GM19455 (cell line): ENCODE measurements at regions not wholly inside any gene's neighbourhood (a gene's known extent, or its start where the extent isn't known, plus 50 kb on each side); places are given as distances from the start of the nearest gene placed in this dataset.
A peak's percentile ranks its signal among the peaks of the same experiment; 100 is the strongest.

Source experiments
- ATAC-seq: cut with Tn5 transposase; IDR thresholded peaks from one replicate; pipeline ENCODE4 v1.9.1; 2021; ENCODE audit not compliant: unreplicated experiment

GRCh38 chr6:119626884-119627619 lies 277.5 kb upstream of the MAN1A1 start:
- ATAC-seq, result no peak

DNA sequence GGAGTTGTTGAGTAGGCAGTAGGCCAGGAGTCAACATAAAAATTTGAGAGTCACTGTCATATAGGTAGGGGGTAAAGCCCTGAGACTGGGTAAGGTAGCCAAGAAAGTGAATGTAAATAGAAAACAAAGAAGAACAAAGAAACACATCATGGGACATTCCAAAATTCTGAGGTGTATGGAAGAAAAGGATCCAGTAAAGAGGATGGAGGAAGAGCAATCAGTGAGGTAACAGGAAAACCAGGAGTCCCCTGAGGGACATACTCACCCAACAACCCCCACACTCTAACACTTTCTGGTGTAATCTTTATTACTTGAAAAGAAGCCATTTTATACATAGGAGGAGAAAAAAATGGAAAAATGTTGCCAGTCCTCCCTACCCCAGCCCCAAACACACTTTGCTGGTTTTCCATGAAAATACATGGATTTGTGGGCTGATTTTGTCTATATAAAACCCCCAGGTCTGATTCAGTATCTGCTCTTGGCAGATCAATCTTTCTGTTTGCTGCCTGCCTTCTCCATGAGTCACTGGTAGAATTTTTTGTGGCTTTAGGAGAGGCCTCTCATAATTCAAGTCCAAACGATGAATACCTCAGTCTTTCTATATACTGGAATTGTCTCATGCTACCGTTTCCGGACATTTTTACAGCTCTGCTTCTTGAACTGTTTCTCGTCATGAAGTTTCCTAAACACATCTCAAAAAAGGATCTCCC lies 271.4 kb upstream of the MAN1A1 start:
- ATAC-seq, result no peak

GRCh38 chr6:119614138-119614537 lies 264.6 kb upstream of the MAN1A1 start:
- no peak for ATAC-seq

DNA sequence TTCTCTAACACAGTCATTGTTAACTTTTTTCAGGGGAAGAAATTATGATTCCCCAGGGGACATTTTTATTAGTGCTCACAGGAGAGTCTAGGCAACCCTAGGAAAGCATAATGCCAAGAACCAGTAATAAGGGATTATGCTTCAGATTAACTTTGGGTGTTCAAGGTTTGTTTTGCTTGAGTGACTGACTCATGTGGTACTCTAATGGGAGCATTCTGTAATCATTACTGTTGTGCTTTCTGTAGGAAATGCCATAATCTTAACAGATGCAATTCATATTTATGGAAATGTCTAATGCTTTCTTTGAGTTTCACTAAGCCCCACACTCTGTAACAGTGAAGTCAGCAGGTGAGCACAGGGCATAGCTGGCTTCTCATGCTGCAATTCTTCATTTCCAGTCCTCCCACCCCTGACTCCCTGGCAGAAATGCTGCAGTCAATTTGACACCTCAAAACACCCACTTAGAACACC lies 263.4 kb upstream of the MAN1A1 start:
- no peak for ATAC-seq

- no peak for ATAC-seq
Measured at GRCh38 chr6:119612176-119612891, 262.8 kb upstream of the MAN1A1 start.

DNA sequence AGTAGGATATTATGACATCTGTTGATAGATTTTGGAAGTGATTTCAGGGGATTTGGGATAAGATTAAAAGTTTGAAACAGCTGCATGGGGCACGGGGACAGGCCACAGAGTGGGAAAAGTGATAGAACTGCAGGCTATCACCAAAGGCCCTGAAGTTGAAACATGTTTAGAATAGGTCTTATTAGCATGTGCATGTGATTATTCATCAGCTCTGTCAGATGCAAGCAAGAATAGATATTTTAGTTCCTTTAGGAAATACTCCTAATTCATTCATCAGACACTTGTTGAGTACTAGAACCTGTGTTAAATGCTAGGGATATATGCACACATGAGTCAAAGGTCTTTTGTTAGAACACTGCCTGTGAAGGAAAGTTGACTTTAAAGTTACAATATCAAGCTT lies 261.2 kb upstream of the MAN1A1 start:
- no peak for ATAC-seq

GRCh38 chr6:119610265-119610664 lies 260.7 kb upstream of the MAN1A1 start:
- ATAC-seq, result no peak

GRCh38 chr6:119609865-119610264 lies 260.3 kb upstream of the MAN1A1 start:
- no peak for ATAC-seq

DNA sequence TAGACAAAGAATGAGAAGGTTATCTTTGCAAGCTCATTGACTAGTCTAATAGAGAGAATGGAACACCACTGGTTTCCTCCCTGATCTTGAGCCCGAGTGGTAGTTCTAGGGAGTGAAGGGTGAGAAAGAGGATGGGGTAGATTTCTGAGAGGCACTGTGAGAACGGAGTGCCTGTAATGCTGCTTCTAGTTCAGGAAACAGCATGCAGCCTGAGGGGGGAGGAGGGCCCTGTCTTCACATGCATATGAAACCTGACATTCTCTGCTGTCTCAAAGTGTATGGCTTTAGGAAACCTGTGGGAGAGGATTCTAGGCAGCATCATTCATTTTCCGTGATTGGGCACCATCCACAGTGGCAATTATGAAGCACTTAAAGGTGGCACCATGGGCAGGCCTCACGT lies 259.4 kb upstream of the MAN1A1 start:
- no peak for ATAC-seq

- no peak for ATAC-seq
Measured at GRCh38 chr6:119604124-119604523, 254.6 kb upstream of the MAN1A1 start.

DNA sequence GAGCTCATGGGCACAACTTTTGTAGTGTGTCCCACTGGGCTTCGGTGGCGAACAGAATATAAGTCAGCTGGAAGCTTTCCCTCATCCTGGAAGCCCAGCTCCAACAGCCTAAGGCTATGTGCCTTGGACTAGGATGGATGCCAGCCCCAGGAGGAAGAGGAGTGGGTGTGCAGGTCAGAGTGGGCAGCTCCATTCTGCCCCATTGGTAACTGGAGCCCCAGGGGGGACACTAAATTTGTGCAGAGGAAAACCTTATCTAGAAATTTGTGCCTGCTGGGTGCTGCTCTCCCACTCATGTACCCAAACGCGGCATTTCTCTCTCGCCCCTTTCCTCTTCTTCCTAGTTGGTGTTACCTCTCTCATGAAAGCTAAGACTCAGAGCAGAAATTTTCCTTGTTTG lies 253.9 kb upstream of the MAN1A1 start:
- no peak for ATAC-seq

DNA sequence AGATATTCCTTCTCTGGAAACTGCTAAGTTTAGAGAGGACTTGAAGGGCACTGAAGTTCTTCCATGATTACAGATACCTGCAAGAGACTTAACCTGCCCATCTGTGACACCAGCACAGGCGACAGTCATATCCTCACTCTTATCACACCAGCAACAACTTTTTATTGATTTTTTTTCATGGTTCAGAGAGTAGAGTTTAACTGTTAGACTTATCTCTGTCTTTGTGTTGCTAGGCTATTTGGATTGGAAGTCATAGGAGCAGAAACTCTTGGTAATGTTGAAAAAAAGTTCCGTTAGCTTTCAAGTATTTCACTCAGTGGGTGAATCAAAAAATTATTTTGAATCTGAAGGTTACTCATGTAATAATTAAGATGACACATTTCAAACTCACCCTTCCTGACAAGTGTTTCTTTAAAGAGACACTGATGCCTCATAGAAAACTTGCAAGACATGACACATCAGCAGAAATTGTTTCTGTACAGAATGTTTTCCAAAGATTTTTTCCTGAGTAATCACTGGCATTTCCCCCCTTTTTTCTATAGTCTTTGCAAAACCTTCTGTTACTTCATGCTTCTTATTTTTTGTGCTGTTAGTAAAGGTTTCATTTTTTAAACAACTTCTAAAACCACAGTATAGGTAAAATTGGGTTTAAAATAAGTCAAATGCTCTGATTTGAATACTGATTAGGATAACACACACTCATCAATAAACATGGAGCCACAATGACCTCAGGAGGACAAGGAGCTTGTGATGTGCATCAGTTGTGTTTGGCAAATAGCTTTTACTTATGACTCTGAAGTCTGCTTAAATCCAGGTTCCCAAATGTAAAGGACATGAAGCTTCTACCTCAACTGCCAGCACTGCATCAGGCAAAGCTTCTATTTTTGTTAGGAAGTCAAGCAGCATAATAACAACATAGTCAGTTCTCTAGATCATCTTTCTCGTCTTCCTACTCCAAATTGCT lies 252.9 kb upstream of the MAN1A1 start:
- ATAC-seq, result no peak

GRCh38 chr6:119598883-119599282 lies 249.3 kb upstream of the MAN1A1 start:
- no peak for ATAC-seq

GRCh38 chr6:119594907-119595306 lies 245.3 kb upstream of the MAN1A1 start:
- ATAC-seq, result no peak

DNA sequence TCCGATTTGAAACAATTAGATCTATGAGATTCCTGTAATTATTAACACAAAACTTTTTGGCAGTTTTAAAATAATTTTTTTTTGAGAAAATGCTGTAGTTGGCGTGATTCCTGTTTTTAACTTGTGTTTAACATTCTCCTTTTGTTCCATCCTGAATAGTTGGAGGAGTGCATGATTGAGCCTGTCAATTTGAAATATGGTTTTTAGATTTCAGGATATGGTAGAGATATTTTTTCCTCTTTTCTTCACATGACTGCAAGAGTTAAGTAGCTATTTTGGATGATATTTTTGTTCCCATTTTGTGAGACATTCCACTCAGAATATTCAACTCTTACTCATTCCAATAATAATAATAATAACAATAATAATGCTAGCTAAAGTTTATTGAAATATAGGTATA lies 241.7 kb upstream of the MAN1A1 start:
- ATAC-seq, result no peak

- no peak for ATAC-seq
Measured at GRCh38 chr6:119590066-119590465, 240.5 kb upstream of the MAN1A1 start.

- ATAC-seq, result no peak
Measured at GRCh38 chr6:119587537-119587936, 238.0 kb upstream of the MAN1A1 start.

DNA sequence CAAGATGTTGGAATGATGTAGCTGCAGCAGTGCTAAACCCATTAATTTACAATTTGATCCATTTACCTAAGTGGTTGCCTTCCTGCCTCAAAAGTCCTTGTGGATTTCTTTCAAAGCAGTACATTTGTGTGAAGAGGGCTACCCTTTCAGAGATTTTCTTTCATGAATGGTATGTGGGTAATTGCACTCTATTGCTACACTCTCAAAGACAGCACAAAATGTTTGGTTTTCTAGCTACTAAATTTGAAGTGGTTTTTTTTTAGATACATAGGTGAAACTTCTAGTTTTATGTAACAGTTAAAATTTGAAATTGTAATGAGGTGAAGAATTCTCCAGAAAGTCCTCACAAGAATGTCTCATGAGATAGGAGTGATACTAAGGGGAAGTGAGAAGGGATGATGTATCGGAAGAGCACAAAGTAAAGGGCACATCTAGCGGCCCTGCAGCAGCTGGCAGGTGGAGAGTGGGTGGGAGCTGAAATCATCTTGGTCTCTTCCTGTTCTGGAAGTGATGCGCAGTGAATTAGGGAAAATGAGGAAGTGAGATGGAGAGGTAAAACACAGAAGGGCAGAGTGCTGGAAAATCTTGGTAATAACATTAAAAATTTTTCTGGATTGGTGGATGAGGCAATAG lies 236.8 kb upstream of the MAN1A1 start:
- ATAC-seq, result peak; percentile 96

DNA sequence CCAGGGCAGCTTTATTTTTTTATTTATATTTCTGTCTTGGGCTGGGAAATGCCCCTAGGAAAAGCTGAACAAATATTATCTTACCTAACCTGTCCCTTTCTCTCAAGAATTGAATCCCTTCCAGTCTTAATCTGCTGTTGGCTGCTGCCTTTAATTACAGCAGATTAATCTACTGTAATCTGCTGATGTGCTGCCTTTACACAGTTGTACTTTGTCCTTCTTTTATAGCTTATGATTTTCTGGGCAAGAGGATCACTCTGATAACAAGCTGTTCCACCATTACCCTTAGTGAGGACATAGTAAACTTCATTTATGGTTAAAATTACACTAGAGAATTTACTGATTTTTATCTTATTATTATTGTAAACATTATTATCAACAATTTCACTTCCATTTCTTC lies 234.5 kb upstream of the MAN1A1 start:
- ATAC-seq, result no peak

GRCh38 chr6:119581220-119581619 lies 231.7 kb upstream of the MAN1A1 start:
- no peak for ATAC-seq
